Stimulated activated naive CD8-positive, alpha-beta T cell treated with anti-CD3 and anti-CD28 coated beads, Interleukin-15, Interleukin-2, amounts not matched to agents 100 U/mL and 50 U/mL, for 24 hours (primary cell): ENCODE measurements at regions not wholly inside any gene's neighbourhood (a gene's known extent, or its start where the extent isn't known, plus 50 kb on each side); places are given as distances from the start of the nearest gene placed in this dataset.

Source experiments
- ATAC-seq: fragments of 150-1000 bp; cut with Tn5 transposase; one replicate; pipeline ENCODE4 v1.10.0; 2021
- DNase-seq: peaks from one replicate; pipeline ENCODE4 v3.0.0; 2021

DNA sequence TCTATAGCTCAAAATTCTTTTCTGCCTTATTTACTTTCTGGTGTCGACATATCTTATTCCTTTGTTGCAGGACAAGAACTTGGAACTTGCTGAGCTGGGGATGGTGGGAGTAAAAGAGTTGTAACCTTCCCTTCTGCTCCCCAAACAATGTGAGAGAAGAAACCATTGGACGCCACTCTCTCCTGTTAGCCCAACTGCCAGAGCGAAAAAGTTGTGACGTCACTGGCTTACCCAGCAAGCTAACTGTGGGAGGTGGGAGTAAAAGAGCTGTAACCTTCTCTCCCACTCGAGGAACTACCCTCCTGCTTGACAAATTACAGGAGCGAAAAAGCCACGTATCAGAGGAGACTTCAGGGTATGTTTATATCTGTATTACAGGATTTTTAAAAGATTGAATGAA lies 90.0 kb upstream of the PCDH10 start:
- no peak for ATAC-seq
- DNase-seq, result no peak

DNA sequence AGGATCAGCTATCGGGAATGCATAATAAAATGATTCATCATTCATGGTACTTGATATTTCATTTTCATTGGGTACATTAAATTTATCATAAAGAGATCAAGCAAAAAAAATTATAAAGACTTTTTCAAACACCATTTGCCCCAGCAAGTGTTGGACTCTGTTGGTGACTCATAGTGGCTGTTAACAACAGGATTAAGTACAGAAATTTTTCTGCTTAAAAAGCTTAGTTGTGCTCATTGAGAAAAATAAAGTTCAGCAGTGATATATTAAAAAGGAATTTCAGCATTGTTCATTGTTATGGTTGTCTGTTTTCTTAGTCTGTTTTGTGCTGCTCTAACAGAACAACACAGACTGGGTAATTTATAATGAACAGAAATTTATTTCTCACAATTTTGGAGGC lies 86.2 kb upstream of the PCDH10 start:
- DNase-seq (no peak), ATAC-seq (no peak)

GRCh38 chr4:133068083-133068482 lies 81.0 kb upstream of the PCDH10 start:
- DNase-seq, result no peak
- no peak for ATAC-seq

GRCh38 chr4:133081246-133081645 lies 67.8 kb upstream of the PCDH10 start:
- ATAC-seq (no peak), DNase-seq (no peak)

GRCh38 chr4:133084421-133084820 lies 64.7 kb upstream of the PCDH10 start:
- ATAC-seq, result no peak
- no peak for DNase-seq

DNA sequence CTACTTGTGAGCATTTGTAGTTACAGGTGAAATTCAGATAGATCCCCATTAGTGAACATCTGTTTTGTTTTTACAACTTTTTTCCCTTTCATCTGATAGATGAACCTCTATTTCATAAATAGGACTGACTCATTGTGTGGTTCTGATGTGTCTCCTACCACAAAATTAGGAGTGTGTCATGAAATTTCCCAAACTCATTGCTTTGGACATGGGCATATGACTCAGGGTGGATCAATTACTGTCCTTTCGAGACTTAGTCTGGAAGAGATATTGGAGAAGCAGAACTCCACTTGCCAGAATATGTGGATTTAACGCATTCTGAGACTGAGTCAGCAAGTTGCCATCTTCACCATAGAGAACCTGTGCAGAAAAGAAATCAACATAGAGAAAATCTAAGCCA lies 53.5 kb upstream of the PCDH10 start:
- DNase-seq (no peak), ATAC-seq (no peak)

DNA sequence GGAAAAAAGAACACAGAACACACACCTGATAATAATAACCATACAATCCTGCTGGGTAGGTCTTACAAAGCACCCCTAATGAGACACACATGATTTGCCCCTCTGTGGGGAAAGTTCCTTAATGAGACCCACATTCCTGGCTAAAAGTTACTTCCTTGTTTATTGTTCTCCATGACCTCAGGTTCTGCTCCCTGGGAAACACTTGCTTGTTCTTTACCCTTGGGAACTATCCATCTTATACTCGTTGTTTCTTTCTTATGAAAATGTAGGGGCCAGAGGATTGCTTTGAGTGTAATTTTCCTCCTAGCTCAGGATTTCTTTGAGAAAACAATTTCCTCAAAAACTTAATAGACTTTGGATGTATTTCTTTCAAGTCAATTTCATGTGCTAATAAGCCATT lies 52.1 kb upstream of the PCDH10 start:
- ATAC-seq, result no peak
- no peak for DNase-seq
